HG02884 (cell line): ENCODE measurements at regions not wholly inside any gene's neighbourhood (a gene's known extent, or its start where the extent isn't known, plus 50 kb on each side); places are given as distances from the start of the nearest gene placed in this dataset.

ENCODE experiments used
- ATAC-seq: cut with Tn5 transposase; IDR thresholded peaks from one replicate; pipeline ENCODE4 v1.9.1; 2021; ENCODE audit warnings: mild to moderate bottlenecking, moderate library complexity; ENCODE audit not compliant: unreplicated experiment

DNA sequence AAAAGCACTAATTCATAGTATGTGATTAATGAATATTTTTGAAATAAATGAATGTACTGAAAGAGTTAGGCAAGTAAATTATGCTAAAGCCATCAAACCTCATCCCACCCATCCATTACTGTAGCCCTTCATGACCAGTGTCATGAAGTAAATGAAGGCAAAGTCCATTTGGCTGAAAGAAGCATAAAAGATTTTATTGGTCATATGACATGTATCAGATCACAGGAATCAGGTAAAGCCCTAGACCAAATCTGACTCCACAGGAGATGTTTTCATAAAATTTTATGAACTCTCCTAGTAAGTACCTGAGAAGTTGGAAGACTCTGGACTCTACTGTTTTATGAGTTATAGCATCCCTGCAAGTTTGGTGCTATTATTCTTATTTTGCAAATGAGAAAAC is 213.5 kb downstream of the TMEM114 start:
- ATAC-seq, result no peak

- ATAC-seq, result no peak
Observed at GRCh38 chr16:8376430-8376829, 213.9 kb downstream of the TMEM114 start.

- ATAC-seq, result no peak
Observed at GRCh38 chr16:8375232-8375587, 215.1 kb downstream of the TMEM114 start.

DNA sequence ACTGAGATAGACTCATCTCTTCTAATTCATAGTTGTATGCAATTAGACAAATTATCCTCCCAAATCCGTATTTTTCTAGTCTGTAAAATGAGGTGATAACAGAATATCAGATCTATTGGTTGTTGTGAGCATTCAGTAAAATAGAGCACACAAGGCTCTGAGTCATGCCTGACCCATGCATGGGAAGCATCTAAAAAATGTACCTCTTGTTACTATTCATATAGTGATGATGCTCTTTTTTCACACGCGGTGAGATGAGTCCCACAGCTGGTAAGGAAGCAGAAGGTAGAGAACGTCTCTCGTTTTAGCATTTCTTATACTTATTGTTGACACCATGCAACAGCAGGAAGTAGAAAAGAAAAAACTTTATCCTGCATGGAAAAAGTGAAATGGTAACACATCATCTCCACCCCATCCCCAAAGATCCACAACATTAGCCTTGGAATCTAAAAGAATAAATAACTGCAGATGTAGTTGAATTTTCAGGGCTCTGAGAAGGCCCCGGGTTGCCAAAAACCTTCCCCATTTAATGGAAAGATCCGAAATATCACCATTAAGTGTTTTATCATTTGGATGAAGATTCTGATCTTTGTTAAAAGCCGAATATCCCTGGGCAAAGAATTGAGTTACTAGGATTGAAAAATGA is 215.6 kb downstream of the TMEM114 start:
- no peak for ATAC-seq

DNA sequence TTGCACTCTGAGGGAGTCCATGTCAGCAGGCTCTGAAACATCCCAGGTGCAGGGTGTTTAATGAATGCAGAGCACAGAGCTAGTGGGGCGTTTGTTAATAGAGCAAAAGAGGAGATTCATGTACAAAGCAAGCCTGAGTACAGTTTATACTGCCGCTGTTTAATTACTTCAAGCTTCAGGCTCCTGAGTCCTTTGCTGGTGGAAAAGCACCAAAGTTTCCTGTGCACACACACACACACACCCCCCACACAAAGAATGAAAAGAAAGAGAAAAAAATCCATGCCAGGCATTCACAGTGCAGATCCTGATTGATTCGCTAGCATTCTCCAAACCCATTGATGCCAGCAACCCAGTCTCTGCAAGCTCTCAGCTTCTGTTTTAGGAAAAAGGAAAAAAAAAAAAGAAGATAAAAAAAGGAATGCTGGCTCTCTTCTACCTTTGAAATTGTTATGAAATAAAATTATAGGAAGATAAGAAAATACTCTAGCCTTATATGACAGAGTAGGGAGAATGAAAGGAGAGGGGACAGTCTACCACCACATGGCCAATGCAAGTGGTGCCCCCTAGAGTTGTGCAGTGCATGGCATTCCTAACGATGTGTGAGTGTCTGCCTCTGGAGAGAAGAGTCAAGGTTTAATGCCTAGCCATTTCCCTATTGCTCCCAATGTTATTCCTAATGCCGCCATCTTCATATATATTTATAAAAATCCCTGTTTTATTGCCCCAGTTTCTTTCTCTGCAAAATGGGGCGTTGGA is 216.5 kb downstream of the TMEM114 start:
- no peak for ATAC-seq

- ATAC-seq, result no peak
Observed at GRCh38 chr16:8372141-8372540, 218.2 kb downstream of the TMEM114 start.

DNA sequence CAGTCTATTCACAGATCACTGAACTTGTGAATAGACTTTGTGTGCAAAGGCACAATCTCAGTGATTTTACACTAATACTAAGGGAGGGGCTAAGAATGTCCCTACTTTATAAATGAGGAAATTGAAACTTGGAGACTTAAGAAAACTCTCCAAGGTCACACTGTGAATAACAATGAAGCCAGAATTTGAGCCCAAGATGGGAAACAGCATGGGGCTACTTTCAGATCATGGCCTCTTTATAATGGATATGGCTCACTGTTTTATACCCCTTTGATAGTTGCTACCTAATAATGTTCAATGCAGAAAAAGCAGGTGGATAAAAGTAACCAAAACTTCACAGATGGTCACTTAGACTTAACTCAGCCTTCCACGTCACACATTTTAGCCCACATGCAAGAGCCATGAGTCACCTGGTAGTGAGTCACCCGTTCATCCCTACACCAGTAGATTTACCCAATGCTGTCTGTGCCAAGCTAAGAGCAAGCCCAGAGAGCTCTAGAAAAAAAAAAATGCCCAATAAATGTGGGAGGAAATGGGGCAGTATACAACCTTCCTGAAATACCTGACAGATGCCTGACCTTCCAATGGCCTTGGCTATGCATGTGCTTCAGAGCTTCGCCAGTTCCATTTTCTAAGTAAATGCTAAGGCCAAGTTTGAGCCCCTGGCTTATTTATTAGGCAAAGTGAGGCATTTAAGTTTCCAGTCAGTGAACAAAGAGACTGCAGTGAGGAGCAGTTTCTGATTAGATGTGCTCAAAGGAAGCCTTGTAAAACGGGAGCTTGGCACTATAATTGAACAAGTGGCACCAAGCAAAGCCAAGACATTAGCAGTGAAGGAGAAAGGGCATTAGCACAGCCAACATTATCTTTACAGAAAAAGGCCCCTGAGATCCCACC is 219.7 kb downstream of the TMEM114 start:
- ATAC-seq, result no peak

- no peak for ATAC-seq
Observed at GRCh38 chr16:8358937-8359336, 231.4 kb downstream of the TMEM114 start.

DNA sequence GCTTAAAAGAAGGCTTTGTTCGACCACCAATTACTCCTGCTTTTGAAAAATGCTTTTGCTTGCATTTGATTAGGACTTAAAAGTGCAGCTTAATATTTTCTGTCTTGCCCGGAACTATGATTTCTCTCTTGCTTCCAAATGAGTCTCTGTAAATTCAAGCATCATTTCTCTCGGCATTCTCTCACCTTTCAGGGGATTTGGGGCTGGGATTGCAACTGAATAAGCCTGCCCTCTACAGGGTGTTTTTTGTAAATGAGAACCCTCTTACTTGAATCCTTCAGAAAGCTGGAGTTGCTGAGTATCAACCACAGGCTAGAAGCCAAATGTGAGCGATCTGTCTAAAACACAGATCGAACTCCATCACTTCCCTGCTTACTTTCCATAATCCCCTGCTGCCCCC is 234.6 kb downstream of the TMEM114 start:
- no peak for ATAC-seq

GRCh38 chr16:8346294-8346693 is 244.0 kb downstream of the TMEM114 start:
- ATAC-seq, result no peak

DNA sequence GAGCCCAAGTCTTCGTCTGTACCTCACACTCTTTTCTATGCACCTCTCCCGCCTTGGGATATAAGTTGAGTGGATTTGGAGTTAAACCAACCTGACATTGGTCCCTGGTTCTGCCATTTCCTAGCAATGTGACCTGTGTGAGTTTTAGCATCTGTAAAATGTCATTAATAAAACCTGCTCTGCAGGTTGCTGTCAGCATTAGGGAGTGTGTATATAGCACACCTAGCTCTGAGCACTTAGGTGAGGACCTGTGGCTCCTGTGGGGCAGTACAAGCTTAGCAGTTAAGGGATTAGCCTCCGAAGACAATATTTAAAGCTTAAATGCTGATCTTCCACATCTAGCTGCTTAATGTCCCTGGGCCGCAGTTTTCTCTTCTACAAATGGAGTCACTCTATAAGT is 248.0 kb downstream of the TMEM114 start:
- no peak for ATAC-seq

- ATAC-seq, result no peak
Observed at GRCh38 chr16:8330761-8331160, 259.6 kb downstream of the TMEM114 start.

GRCh38 chr16:8326232-8326631 is 264.1 kb downstream of the TMEM114 start:
- ATAC-seq, result no peak

- no peak for ATAC-seq
Observed at GRCh38 chr16:8323153-8323552, 267.2 kb downstream of the TMEM114 start.

DNA sequence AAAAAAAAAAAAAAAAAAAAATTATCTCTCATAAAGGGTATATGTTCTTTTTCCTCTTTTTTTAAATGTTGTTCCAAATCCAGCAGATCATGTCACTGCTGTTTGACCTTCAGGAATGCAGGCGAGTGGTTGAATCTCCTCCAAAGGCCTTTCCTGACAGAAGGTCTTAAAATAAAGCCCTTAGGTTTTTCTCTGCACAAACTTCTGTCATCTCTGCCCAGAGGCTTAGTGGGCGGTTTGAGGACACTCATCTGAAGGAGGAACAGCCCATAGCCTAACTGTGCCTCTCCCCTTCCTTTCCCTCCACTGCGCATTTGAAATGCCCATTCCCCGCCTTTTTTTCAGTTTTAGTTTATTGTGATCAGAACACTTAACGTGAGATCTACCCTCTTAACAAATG is 270.2 kb downstream of the TMEM114 start:
- ATAC-seq, result no peak

DNA sequence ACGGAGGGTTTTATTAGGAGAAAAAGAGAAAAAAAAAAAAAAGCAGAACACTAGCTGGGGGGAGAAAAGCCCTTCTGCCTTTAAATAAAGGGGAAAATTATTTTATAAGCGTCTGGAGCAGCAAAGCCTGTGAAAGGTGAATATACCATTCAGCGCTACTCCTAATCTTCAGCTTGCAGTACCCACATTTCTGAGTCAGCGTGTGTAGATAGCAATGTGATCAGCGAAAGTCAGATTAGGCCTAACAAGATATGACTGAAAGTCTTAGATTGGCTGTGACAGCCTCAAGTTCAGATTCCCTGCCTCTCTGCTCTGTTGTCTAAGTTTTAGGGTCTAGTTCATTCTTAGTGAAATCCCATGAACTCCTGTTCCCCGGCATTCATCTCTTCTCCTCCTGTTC is 279.5 kb downstream of the TMEM114 start:
- no peak for ATAC-seq

DNA sequence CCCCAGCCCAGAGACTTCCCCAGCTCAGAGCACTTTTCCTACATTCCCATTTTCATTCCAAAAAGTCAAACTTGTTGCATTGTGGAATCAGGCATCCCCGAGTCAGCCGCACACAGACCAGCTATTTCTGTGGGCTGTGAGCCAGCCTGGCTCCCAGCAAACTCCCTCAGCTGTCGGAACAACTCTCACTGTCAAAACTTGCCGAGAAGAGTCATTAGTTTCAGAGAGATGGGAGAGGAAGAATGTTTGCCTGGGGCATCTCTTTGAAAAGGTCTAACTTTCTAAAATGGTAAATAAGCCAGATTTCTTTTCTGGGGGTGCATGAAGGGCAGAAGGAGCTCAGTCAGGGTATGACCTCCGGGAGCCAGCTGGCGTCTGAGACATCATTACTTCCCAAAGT is 280.0 kb downstream of the TMEM114 start:
- ATAC-seq, result no peak

- ATAC-seq, result no peak
Observed at GRCh38 chr16:8305201-8305600, 285.1 kb downstream of the TMEM114 start.

DNA sequence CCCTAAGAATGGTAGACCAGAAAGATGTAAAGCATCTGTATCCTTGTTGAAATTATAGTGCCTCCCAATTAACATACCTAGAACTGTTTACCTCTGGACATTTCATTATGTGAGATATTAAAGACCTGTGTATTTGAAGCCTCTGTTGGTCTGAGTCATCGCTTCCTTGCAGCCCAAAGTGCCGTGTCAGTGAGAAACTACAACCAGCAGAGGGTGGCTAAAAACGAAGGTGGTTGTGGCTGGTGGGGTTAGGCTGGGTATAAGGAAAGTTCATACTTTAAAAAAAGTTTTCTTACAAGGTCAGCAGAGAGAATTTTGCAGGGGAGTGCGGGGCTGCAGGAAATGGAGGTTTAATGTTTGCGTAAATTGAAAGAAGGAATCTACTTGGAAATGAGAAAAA is 290.7 kb downstream of the TMEM114 start:
- ATAC-seq, result no peak

DNA sequence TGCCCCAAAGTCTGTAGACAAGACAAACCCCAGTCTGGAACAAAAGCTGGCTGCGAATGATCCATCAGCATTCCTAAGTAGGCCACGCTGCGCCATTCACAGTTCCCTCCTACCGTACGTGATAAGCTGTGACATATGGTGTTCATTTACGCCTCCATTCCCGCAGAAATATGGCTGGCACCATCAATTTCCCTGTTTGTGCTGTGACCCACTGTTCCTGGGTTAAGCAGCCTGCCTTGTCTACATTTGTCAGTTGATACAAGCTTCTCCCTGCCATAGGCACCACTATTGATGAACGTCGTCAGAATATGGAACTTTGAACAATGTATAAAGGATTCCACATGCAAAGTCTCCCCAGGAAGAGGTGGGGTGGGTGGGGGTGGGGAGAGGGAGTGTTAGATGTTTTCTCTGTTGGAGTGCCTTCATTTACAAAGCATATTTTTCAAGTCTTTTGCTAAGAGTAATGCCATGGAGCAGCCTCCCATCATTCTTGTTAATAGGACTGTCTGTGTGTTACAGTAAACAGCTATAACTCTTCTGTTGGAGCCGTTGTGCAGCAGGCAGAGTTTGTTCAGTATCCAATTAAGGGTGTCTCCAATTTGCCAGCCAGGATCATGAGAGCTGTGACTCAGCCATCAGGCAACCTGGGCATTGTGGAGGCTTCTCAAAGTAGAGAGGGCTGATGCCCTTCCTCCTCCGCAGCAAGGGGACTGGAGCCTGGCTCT is 294.6 kb downstream of the TMEM114 start:
- ATAC-seq, result no peak

GRCh38 chr16:8293413-8293812 is 296.9 kb downstream of the TMEM114 start:
- ATAC-seq, result no peak
